Keratinocyte (primary cell): ENCODE measurements at regions not wholly inside any gene's neighbourhood (a gene's known extent, or its start where the extent isn't known, plus 50 kb on each side); places are given as distances from the start of the nearest gene placed in this dataset.

Experiments
- DNase-seq: peaks from one replicate; pipeline ENCODE4 v3.0.0-alpha.2; 2011; ENCODE audit warnings: low read depth, missing footprints, low spot score
- FAIRE-seq: peaks from 2 replicates; lab custom pipeline; 2011; peaks lifted over from hg19 to GRCh38; lab: Jason Lieb, UNC
- H2AFZ ChIP-seq: 2 replicates; pipeline ENCODE4 v1.6.0; 2012; ENCODE audit warnings: low read length, control low read depth, inconsistent platforms; ENCODE audit not compliant: control insufficient read depth
- H3K27ac ChIP-seq: 2 replicates; pipeline ENCODE4 v1.5.1; 2011; ENCODE audit warnings: low read length; ENCODE audit not compliant: control insufficient read depth, insufficient read depth
- H3K27me3 ChIP-seq: 3 replicates; pipeline ENCODE4 v1.6.0; 2011; ENCODE audit warnings: low read length; ENCODE audit not compliant: control insufficient read depth, insufficient read depth; ENCODE audit errors: extremely low read depth
- H3K36me3 ChIP-seq, 2 experiments: 2 replicates in 1 of 2; 3 replicates in 1 of 2; pipeline ENCODE4 v1.5.1; 2011; ENCODE audit warnings: low read length in 2 of 2, mild to moderate bottlenecking in 1 of 2; ENCODE audit not compliant: control insufficient read depth in 2 of 2, insufficient read depth in 2 of 2; ENCODE audit errors: extremely low read depth in 1 of 2
- H3K4me1 ChIP-seq: 3 replicates; pipeline ENCODE4 v1.5.1; 2011; ENCODE audit warnings: low read length; ENCODE audit not compliant: control insufficient read depth, insufficient read depth; ENCODE audit errors: extremely low read depth
- H3K4me2 ChIP-seq: 3 replicates; pipeline ENCODE4 v1.6.0; 2011; ENCODE audit warnings: low read depth, low read length; ENCODE audit not compliant: control insufficient read depth, insufficient read depth; ENCODE audit errors: extremely low read depth
- H3K4me3 ChIP-seq, 3 experiments: fragments of 200-600 bp in 1 of 3; sonication (generic) in 1 of 3; 2 replicates in 2 of 3; 3 replicates in 1 of 3; pipeline ENCODE4 v1.5.1; 2011 to 2016; ENCODE audit warnings: low read length in 3 of 3, mild to moderate bottlenecking in 3 of 3, control low read depth in 2 of 3, inconsistent platforms in 1 of 3, low read depth in 1 of 3, mixed read lengths in 1 of 3, mixed run types in 1 of 3, moderate library complexity in 1 of 3; ENCODE audit not compliant: control insufficient read depth in 2 of 3, insufficient read depth in 2 of 3; ENCODE audit errors: extremely low read depth in 1 of 3
- H3K79me2 ChIP-seq: 2 replicates; pipeline ENCODE4 v1.6.0; 2012; ENCODE audit warnings: low read length; ENCODE audit not compliant: control insufficient read depth, insufficient read depth
- H3K9ac ChIP-seq: 3 replicates; pipeline ENCODE4 v1.6.0; 2011; ENCODE audit warnings: low read length; ENCODE audit not compliant: control insufficient read depth, insufficient read depth; ENCODE audit errors: extremely low read depth
- H3K9me1 ChIP-seq: 3 replicates; pipeline ENCODE4 v1.6.0; 2011; ENCODE audit warnings: low read length; ENCODE audit not compliant: control insufficient read depth, insufficient read depth; ENCODE audit errors: extremely low read depth
- H3K9me3 ChIP-seq: 2 replicates; pipeline ENCODE4 v1.5.1; 2012; ENCODE audit warnings: low read depth, low read length; ENCODE audit not compliant: control insufficient read depth
- H4K20me1 ChIP-seq: 3 replicates; pipeline ENCODE4 v1.6.0; 2011; ENCODE audit warnings: low read length; ENCODE audit not compliant: control insufficient read depth, insufficient read depth; ENCODE audit errors: extremely low read depth
- CTCF ChIP-seq, 3 experiments: IDR thresholded peaks in 1 of 3; conservative IDR thresholded peaks in 1 of 3; optimal IDR thresholded peaks in 1 of 3; 2 replicates in 2 of 3; 3 replicates in 1 of 3; pipeline versions ENCODE3 to v1.5.1; 2011; ENCODE audit warnings: low read length in 3 of 3, mild to moderate bottlenecking in 3 of 3, moderate library complexity in 2 of 3, control low read depth in 1 of 3, inconsistent platforms in 1 of 3; ENCODE audit not compliant: insufficient read depth in 2 of 3; ENCODE audit errors: extremely low read depth in 1 of 3
- EZH2 ChIP-seq: IDR thresholded peaks from one replicate; pipeline ENCODE4 v1.6.1; 2012; ENCODE audit warnings: inconsistent platforms, mild to moderate bottlenecking, low read length, moderate library complexity
- dilution Hi-C: fragments of 300-500 bp; cut with MboI; formaldehyde crosslinking; loops from one replicate; pipeline ENCODE4 v1.7.0; 2020; ENCODE audit warnings: low sequenced_read_pairs; ENCODE audit not compliant: extremely low pct_ligation_motif_present

GRCh38 chr12:88255224-88255623 is 113.1 kb downstream of the TMTC3 start:
- TF ChIP-seq CTCF (optimal IDR thresholded peaks at IDR 0.05 in 1 of 3, IDR thresholded peaks at IDR 0.05 in 1 of 3, conservative IDR thresholded peaks at IDR 0.05 in 1 of 3; ENCODE audit: extremely low read depth in 1 of 3, insufficient read depth in 2 of 3, low read length in 3 of 3) (no peak), EZH2 (no peak)
- Histone ChIP-seq H3K4me1 (no peaks in the 10 kb centered on the region), H3K4me3 (no peak overlapping the region), H3K4me2 (no peak overlapping the region), H3K27ac (no peak overlapping the region), H3K36me3 (no peaks in the 10 kb centered on the region), H3K27me3 (no peaks in the 10 kb centered on the region), H4K20me1 (no peaks in the 10 kb centered on the region), H3K9ac (no peak overlapping the region), H3K79me2 (no peaks in the 10 kb centered on the region), H2AFZ (no peak overlapping the region), H3K9me3 (no peaks in the 10 kb centered on the region), H3K9me1 (no peaks in the 10 kb centered on the region)
- DNase-seq, result no peak
- dilution Hi-C loops, result no loop called here
- no peak for FAIRE-seq

- H3K79me2 ChIP-seq, result no peaks in the 10 kb centered on the region
- H3K9me3 ChIP-seq, result no peaks in the 10 kb centered on the region
- no peaks in the 10 kb centered on the region for H4K20me1 ChIP-seq
- H3K9me1 ChIP-seq, result no peaks in the 10 kb centered on the region
- no peak overlapping the region for H3K9ac ChIP-seq
- H3K27me3 ChIP-seq, result no peaks in the 10 kb centered on the region
- H3K4me1 ChIP-seq, result no peaks in the 10 kb centered on the region
- DNase-seq, result no peak
- H3K27ac ChIP-seq, result no peak overlapping the region
- TF ChIP-seq EZH2, result no peak
- no peak for TF ChIP-seq CTCF (optimal IDR thresholded peaks at IDR 0.05 in 1 of 3, IDR thresholded peaks at IDR 0.05 in 1 of 3, conservative IDR thresholded peaks at IDR 0.05 in 1 of 3; ENCODE audit: extremely low read depth in 1 of 3, insufficient read depth in 2 of 3, low read length in 3 of 3)
- dilution Hi-C loops, result no loop called here
- H3K36me3 ChIP-seq, result no peaks in the 10 kb centered on the region
- FAIRE-seq, result no peak
- no peak overlapping the region for H2AFZ ChIP-seq
- no peak overlapping the region for H3K4me3 ChIP-seq
- no peak overlapping the region for H3K4me2 ChIP-seq
Observed at GRCh38 chr12:88255847-88256246, 113.7 kb downstream of the TMTC3 start.
